ENCODE measurements at regions not wholly inside any gene's neighbourhood (a gene's known extent, or its start where the extent isn't known, plus 50 kb on each side); places are given as distances from the start of the nearest gene placed in this dataset.

DNA sequence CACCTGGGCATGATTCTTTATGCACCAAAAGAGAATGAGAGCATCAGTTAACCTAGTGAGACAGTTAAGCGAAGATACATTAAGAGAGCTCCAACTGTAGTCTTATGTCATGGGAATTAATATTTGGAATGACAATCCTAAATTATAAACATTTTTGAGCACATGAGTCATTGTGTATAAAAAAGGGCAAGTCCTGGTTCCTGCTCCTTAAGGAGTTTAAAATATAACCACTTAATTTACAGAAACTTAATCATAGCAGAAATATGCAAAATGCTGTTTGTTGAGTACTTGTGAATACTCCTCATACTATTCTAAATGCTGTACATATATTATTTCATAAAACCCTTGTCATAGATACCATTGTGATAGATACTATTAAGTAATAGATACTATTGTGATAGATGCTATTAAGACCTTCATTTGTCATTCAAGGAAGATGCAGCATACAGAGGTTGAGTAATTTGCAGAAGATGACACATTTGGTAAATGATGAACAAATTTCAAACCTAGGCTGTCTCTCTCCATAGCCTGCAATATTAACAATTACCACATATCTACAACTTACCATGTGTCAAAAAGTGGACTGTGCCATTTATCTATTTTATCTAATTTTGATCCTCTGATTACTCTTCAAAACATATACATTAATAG is 301.0 kb downstream of the TBC1D4 start:
- no peak for TF ChIP-seq EZH2 (IDR thresholded peaks at IDR 0.05; ENCODE audit: low read length, missing control alignments)
- TF ChIP-seq, protein P1, sequence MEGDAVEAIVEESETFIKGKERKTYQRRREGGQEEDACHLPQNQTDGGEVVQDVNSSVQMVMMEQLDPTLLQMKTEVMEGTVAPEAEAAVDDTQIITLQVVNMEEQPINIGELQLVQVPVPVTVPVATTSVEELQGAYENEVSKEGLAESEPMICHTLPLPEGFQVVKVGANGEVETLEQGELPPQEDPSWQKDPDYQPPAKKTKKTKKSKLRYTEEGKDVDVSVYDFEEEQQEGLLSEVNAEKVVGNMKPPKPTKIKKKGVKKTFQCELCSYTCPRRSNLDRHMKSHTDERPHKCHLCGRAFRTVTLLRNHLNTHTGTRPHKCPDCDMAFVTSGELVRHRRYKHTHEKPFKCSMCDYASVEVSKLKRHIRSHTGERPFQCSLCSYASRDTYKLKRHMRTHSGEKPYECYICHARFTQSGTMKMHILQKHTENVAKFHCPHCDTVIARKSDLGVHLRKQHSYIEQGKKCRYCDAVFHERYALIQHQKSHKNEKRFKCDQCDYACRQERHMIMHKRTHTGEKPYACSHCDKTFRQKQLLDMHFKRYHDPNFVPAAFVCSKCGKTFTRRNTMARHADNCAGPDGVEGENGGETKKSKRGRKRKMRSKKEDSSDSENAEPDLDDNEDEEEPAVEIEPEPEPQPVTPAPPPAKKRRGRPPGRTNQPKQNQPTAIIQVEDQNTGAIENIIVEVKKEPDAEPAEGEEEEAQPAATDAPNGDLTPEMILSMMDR (conservative IDR thresholded peaks at IDR 0.05 in 1 of 2, IDR thresholded peaks at IDR 0.05 in 1 of 2; ENCODE audit: low read depth in 1 of 2, low read length in 2 of 2), result no peak

Measured in fibroblast of lung (primary cell).